ENCODE measurements at regions not wholly inside any gene's neighbourhood (a gene's known extent, or its start where the extent isn't known, plus 50 kb on each side); places are given as distances from the start of the nearest gene placed in this dataset.

DNA sequence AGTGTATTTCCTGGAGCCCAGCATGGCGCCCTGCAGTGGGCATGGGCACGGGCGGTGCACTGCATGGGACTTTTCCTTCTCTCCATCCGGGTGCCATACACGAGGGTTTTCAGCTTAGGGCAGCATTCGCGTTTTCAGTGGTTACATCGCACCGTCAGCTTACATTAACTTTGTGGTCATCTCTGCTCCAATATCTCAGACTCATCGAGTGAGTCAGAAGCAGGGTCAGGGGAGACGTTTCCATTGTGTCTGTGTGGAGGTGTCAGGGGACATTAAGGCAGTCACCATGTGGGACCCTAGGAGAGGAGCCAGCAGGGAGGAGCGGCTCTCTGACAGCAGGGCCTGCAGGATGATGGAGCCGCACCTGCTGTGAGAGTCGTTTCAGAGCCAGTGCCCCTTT, 541.0 kb downstream of the FGF9 start:
- Histone ChIP-seq H3K27ac (no peak overlapping the region), H3K36me3 (ENCODE audit: low read depth) (no peaks in the 10 kb centered on the region), H3K4me3 (no peak overlapping the region), H2AFZ (no peak overlapping the region), H3K4me1 (replicated peaks; ENCODE audit: insufficient read depth) (no peaks in the 10 kb centered on the region), H3K9me2 (ENCODE audit: insufficient read depth) (no peaks in the 10 kb centered on the region), H3K79me2 (ENCODE audit: low read depth) (no peaks in the 10 kb centered on the region), H4K20me1 (ENCODE audit: insufficient read depth) (no peaks in the 10 kb centered on the region; the same call in 1 of the 2 replicates), H3K4me2 (no peak overlapping the region), H3K27me3 (ENCODE audit: insufficient read depth, low read depth) (peaks cover 78% of the 10 kb centered on the region), H3K9me3 (ENCODE audit: insufficient read depth, low read depth) (no peaks in the 10 kb centered on the region), H3F3A (ENCODE audit: insufficient read depth, low read depth) (no peaks in the 10 kb centered on the region)
- no TSS peak for BruUV-seq (replicated peaks)
- TF ChIP-seq EZH2 (IDR thresholded peaks at IDR 0.05; ENCODE audit: low read depth), result no peak
- TF ChIP-seq, protein P1, sequence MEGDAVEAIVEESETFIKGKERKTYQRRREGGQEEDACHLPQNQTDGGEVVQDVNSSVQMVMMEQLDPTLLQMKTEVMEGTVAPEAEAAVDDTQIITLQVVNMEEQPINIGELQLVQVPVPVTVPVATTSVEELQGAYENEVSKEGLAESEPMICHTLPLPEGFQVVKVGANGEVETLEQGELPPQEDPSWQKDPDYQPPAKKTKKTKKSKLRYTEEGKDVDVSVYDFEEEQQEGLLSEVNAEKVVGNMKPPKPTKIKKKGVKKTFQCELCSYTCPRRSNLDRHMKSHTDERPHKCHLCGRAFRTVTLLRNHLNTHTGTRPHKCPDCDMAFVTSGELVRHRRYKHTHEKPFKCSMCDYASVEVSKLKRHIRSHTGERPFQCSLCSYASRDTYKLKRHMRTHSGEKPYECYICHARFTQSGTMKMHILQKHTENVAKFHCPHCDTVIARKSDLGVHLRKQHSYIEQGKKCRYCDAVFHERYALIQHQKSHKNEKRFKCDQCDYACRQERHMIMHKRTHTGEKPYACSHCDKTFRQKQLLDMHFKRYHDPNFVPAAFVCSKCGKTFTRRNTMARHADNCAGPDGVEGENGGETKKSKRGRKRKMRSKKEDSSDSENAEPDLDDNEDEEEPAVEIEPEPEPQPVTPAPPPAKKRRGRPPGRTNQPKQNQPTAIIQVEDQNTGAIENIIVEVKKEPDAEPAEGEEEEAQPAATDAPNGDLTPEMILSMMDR (conservative IDR thresholded peaks at IDR 0.05), result no peak
- CTCF ChIA-PET, result interaction anchor here (0.6 kb wide), 1 partner anchor 476 kb away, joined by 6 read pairs; no protein-coding TSS in a partner anchor
- intact Hi-C loops (cut with micrococcal nuclease; ENCODE audit: unreplicated experiment), result no loop called here
- POLR2A ChIA-PET (ENCODE audit: unreplicated experiment), result no interaction called here
- no peak for DNase-seq

DNA sequence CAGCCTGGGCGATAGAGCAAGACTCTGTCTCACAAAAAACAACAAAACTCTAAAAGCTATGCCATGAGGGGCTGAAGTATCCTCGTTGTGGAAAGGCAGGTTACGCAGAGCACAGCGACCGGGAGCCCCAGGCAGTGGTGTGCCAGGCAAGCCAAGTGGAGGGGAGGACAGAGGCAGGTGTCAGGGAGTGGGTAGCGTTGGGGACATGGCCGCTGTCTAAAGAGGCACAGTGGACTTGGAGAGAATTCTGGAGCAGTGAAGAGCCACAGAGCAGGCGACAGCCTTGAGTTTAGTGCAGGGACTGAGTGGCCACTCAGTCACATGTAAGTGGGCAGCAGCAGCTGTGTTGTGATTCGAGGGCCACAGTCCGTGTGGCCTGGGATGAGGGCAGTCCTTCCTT, 541.7 kb downstream of the FGF9 start:
- no peak for DNase-seq
- no peaks in the 10 kb centered on the region for H3K9me2 ChIP-seq (ENCODE audit: insufficient read depth)
- TF ChIP-seq, protein P1 (conservative IDR thresholded peaks at IDR 0.05), result no peak
- TF ChIP-seq EZH2 (IDR thresholded peaks at IDR 0.05; ENCODE audit: low read depth), result no peak
- no peaks in the 10 kb centered on the region for H3K9me3 ChIP-seq (ENCODE audit: insufficient read depth, low read depth)
- no TSS peak for BruUV-seq (replicated peaks)
- H3K4me1 ChIP-seq (replicated peaks; ENCODE audit: insufficient read depth), result no peaks in the 10 kb centered on the region
- CTCF ChIA-PET, result interaction anchor here (0.6 kb wide), 1 partner anchor 477 kb away, joined by 6 read pairs; no protein-coding TSS in a partner anchor
- H3F3A ChIP-seq (ENCODE audit: insufficient read depth, low read depth), result no peaks in the 10 kb centered on the region
- no peak overlapping the region for H2AFZ ChIP-seq
- H3K4me3 ChIP-seq, result no peak overlapping the region
- H3K27me3 ChIP-seq (ENCODE audit: insufficient read depth, low read depth), result peaks cover 81% of the 10 kb centered on the region
- no peak overlapping the region for H3K27ac ChIP-seq
- H3K79me2 ChIP-seq (ENCODE audit: low read depth), result no peaks in the 10 kb centered on the region
- intact Hi-C loops (cut with micrococcal nuclease; ENCODE audit: unreplicated experiment), result no loop called here
- H3K36me3 ChIP-seq (ENCODE audit: low read depth), result no peaks in the 10 kb centered on the region
- no peak overlapping the region for H3K4me2 ChIP-seq
- POLR2A ChIA-PET (ENCODE audit: unreplicated experiment), result no interaction called here
- no peaks in the 10 kb centered on the region; the same call in 1 of the 2 replicates for H4K20me1 ChIP-seq (ENCODE audit: insufficient read depth)

DNA sequence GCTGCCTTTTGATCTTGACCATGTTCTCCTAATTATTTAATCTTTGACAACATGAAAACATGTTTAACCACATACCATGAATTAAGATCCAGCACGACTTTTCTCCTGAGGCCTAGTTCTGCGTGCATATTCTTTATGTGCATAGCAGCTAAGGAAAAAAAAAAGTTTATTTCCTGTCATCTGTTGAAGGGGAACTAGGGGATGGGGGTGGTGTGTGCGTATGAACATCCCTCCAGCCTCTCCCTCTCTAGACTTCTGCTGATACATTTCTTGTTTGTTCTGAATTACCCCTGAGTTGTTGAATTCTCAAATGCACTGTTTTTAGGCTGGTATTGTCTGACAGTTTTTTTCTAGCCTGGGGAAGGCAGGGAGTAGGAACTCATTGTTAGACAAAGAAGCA, 543.3 kb downstream of the FGF9 start:
- Histone ChIP-seq H3K79me2 (ENCODE audit: low read depth) (no peaks in the 10 kb centered on the region), H3K4me3 (no peak overlapping the region), H3F3A (ENCODE audit: insufficient read depth, low read depth) (no peaks in the 10 kb centered on the region), H3K36me3 (ENCODE audit: low read depth) (no peaks in the 10 kb centered on the region), H3K9me3 (ENCODE audit: insufficient read depth, low read depth) (no peaks in the 10 kb centered on the region), H3K9me2 (ENCODE audit: insufficient read depth) (no peaks in the 10 kb centered on the region), H3K27ac (no peak overlapping the region), H4K20me1 (ENCODE audit: insufficient read depth) (no peaks in the 10 kb centered on the region), H3K4me1 (replicated peaks; ENCODE audit: insufficient read depth) (no peaks in the 10 kb centered on the region), H3K4me2 (no peak overlapping the region), H2AFZ (no peak overlapping the region), H3K27me3 (ENCODE audit: insufficient read depth, low read depth) (peaks cover 82% of the 10 kb centered on the region)
- TF ChIP-seq, protein P1 (conservative IDR thresholded peaks at IDR 0.05), result no peak
- no peak for TF ChIP-seq EZH2 (IDR thresholded peaks at IDR 0.05; ENCODE audit: low read depth)
- CTCF ChIA-PET, result no interaction called here
- intact Hi-C loops (cut with micrococcal nuclease; ENCODE audit: unreplicated experiment), result no loop called here
- DNase-seq, result no peak
- POLR2A ChIA-PET (ENCODE audit: unreplicated experiment), result no interaction called here
- no TSS peak for BruUV-seq (replicated peaks)
